GM10248 (cell line): ENCODE measurements at regions not wholly inside any gene's neighbourhood (a gene's known extent, or its start where the extent isn't known, plus 50 kb on each side); places are given as distances from the start of the nearest gene placed in this dataset.
"Not testable (repeated sequence)": the region's sequence is repeated elsewhere in the genome, so short reads cannot be mapped to it uniquely, and the experiment has no call there.

Source experiments
- CTCF ChIA-PET: fragments of 300-600 bp; sonication (Branson Sonifier 250); formaldehyde crosslinking; extraction: SDS; loops from one replicate; lab custom pipeline; 2021; ENCODE audit warnings: antibody characterized with exemption; lab: Yijun Ruan, JAX
- POLR2A ChIA-PET: fragments of 350-650 bp; sonication (Branson Sonifier 250); formaldehyde crosslinking; extraction: SDS; loops from one replicate; lab custom pipeline; 2020; ENCODE audit warnings: antibody characterized with exemption; lab: Yijun Ruan, JAX
- DNase-seq: peaks from one replicate; pipeline ENCODE4 v3.0.0; 2012; ENCODE audit errors: extremely low spot score
- CTCF ChIP-seq: IDR thresholded peaks from 2 replicates; pipeline ENCODE4 v1.5.1; 2012; ENCODE audit warnings: mild to moderate bottlenecking, low read depth; ENCODE audit errors: extremely low read depth, missing control alignments, control extremely low read depth

GRCh38 chr5:75837258-75837841 lies 120.1 kb upstream of the POC5 start:
- no peak for TF ChIP-seq CTCF
- ChIA-PET CTCF (interaction anchor here (1.2 to 2.0 kb wide), 3 partner anchors 8 to 13 kb away, joined by 3 to 5 read pairs (median 3); no protein-coding TSS in a partner anchor), POLR2A (no interaction called here)
- no peak for DNase-seq

GRCh38 chr5:75831561-75831960 lies 114.3 kb upstream of the POC5 start:
- TF ChIP-seq CTCF = no peak
- POLR2A ChIA-PET = no interaction called here
- no peak for DNase-seq
- CTCF ChIA-PET = interaction anchor here (1.4 kb wide), 1 partner anchor 63 kb away, joined by 4 read pairs; no protein-coding TSS in a partner anchor

GRCh38 chr5:75828029-75828428 lies 110.8 kb upstream of the POC5 start:
- ChIA-PET CTCF (interaction anchor here (0.8 kb wide), 1 partner anchor 12 kb away, joined by 3 read pairs; no protein-coding TSS in a partner anchor), POLR2A (no interaction called here)
- DNase-seq = no peak
- TF ChIP-seq CTCF = no peak

- DNase-seq = no peak
- CTCF ChIA-PET = no interaction called here
- POLR2A ChIA-PET = no interaction called here
- no peak for TF ChIP-seq CTCF
Observed at GRCh38 chr5:75824323-75824722, 107.1 kb upstream of the POC5 start.

- no peak for TF ChIP-seq CTCF
- DNase-seq = no peak
- ChIA-PET CTCF (interaction anchor here (1.1 kb wide), 1 partner anchor 112 kb away, joined by 3 read pairs; no protein-coding TSS in a partner anchor), POLR2A (no interaction called here)
Observed at GRCh38 chr5:75823811-75824210, 106.6 kb upstream of the POC5 start.

- CTCF ChIA-PET = interaction anchor here (1.3 kb wide), 1 partner anchor 13 kb away, joined by 3 read pairs; no protein-coding TSS in a partner anchor
- POLR2A ChIA-PET = no interaction called here
- no peak for DNase-seq
- TF ChIP-seq CTCF = no peak
Observed at GRCh38 chr5:75818661-75819060, 101.4 kb upstream of the POC5 start.

GRCh38 chr5:75799695-75800094 lies 82.5 kb upstream of the POC5 start:
- DNase-seq, CTCF ChIA-PET, POLR2A ChIA-PET: not testable (repeated sequence)

- CTCF ChIA-PET, POLR2A ChIA-PET, DNase-seq: not testable (repeated sequence)
Observed at GRCh38 chr5:75769338-75769737, 52.1 kb upstream of the POC5 start.
